Ovary (tissue), 3 donors: ENCODE measurements at regions not wholly inside any gene's neighbourhood (a gene's known extent, or its start where the extent isn't known, plus 50 kb on each side); places are given as distances from the start of the nearest gene placed in this dataset.

Source experiments
- CTCF ChIP-seq, 3 donors: fragments of 450-650 bp in 2 of 3; fragments of 200-600 bp in 1 of 3; IDR thresholded peaks; one replicate each; pipeline versions ENCODE4 v1.5.1 to v1.8.0; 2016 to 2022; ENCODE audit warnings: antibody characterized with exemption in 3 of 3, mild to moderate bottlenecking in 1 of 3
- EP300 ChIP-seq: sonication (generic); formaldehyde crosslinking; IDR thresholded peaks from one replicate; pipeline ENCODE4 v1.6.1; 2017; ENCODE audit warnings: antibody characterized with exemption
- POLR2A ChIP-seq: fragments of 450-650 bp; IDR thresholded peaks from one replicate; pipeline ENCODE4 v1.6.1; 2017; ENCODE audit warnings: antibody characterized with exemption, mild to moderate bottlenecking, moderate library complexity
- donor health status: DM: no; HTN: no; CAD: no.

DNA sequence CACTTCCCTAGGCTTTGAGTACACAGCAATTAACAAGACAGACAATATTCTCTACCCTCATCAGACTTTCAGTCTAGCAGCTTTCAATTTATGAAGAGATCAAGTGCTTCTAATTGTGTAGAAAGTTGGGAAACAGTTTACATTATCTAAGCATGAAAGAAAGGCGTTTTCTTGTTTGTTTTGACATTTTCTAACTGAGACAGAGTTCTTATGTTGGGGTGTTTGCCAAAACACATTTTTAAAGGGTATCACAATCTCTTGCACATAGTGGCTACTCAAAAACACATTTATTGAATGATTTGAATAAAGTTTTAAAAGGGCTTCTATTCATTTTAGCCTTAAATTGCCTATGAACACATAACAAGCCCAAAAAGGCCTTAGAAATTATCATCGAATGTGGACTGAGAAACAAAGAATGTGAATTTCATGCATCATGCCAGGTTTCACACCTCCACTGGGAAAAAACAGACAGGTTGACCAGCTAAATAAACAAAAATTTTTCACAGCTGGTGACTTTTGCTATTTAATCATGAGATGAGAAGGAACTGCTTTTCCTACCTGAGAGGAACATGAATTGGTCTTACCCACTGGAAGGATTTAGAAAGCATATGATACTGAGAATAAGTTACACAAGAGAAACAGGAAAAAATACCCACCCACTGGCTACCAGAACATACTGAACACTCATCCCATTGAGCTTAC lies 394.5 kb upstream of the PKN2 start:
- TF ChIP-seq CTCF (IDR thresholded peaks at IDR 0.05) = no peak
- no peak for TF ChIP-seq POLR2A
- TF ChIP-seq EP300 = no peak
